Left ventricle myocardium inferior (tissue), 1 donor: ENCODE measurements at regions not wholly inside any gene's neighbourhood (a gene's known extent, or its start where the extent isn't known, plus 50 kb on each side); places are given as distances from the start of the nearest gene placed in this dataset.

Experiments used
- DNase-seq: peaks from one replicate; pipeline ENCODE4 v3.0.0-alpha.2; 2020
- H3K27ac ChIP-seq: fragments of 200-600 bp; replicated peaks from 2 replicates; pipeline ENCODE4 v1.8.0; 2021
- H3K27me3 ChIP-seq: fragments of 200-600 bp; 2 replicates; pipeline ENCODE4 v1.8.0; 2021; ENCODE audit warnings: low read depth
- H3K36me3 ChIP-seq: fragments of 200-600 bp; 2 replicates; pipeline ENCODE4 v1.8.0; 2021
- H3K4me1 ChIP-seq: fragments of 200-600 bp; 2 replicates; pipeline ENCODE4 v1.8.0; 2021
- H3K4me3 ChIP-seq: fragments of 200-600 bp; 2 replicates; pipeline ENCODE4 v1.8.0; 2021; ENCODE audit warnings: mild to moderate bottlenecking, moderate library complexity
- H3K9me3 ChIP-seq: fragments of 200-600 bp; replicated peaks from 2 replicates; pipeline ENCODE4 v1.8.0; 2021
- CTCF ChIP-seq: fragments of 200-600 bp; IDR thresholded peaks from 2 replicates; pipeline ENCODE4 v1.8.0; 2021; ENCODE audit warnings: antibody characterized with exemption, mild to moderate bottlenecking, borderline replicate concordance
- intact Hi-C: fragments of 100-400 bp; cut with micrococcal nuclease; formaldehyde crosslinking; loops from one replicate; pipeline ENCODE4 v1.11.0; 2022
- donor health status: DM: no; HTN: yes; CAD: no; lungs with severe emphysema.

- H3K4me3 ChIP-seq = no peak overlapping the region
- intact Hi-C loops = no loop called here
- DNase-seq = no peak
Observed at GRCh38 chr15:31732726-31733125, 297.6 kb upstream of the CHRNA7 start.

GRCh38 chr15:31733424-31733823 lies 296.9 kb upstream of the CHRNA7 start:
- intact Hi-C loops = no loop called here
- Histone ChIP-seq H3K9me3 (peaks cover 6% of the 10 kb centered on the region), H3K4me3 (no peak overlapping the region), H3K4me1 (no peaks in the 10 kb centered on the region), H3K36me3 (no peaks in the 10 kb centered on the region), H3K27me3 (no peaks in the 10 kb centered on the region), H3K27ac (no peak overlapping the region)
- no peak for DNase-seq
- TF ChIP-seq CTCF = no peak

More at GRCh38 chr15:31732726-31733125, 297.6 kb upstream of the CHRNA7 start:
- H3K9me3 ChIP-seq = peaks cover 6% of the 10 kb centered on the region
- TF ChIP-seq CTCF = no peak
- H3K36me3 ChIP-seq = no peaks in the 10 kb centered on the region
- no peak overlapping the region for H3K27ac ChIP-seq
- H3K4me1 ChIP-seq = no peaks in the 10 kb centered on the region
- no peaks in the 10 kb centered on the region for H3K27me3 ChIP-seq

GRCh38 chr15:31740203-31740602 lies 290.1 kb upstream of the CHRNA7 start:
- Histone ChIP-seq H3K36me3 (no peaks in the 10 kb centered on the region), H3K4me3 (no peak overlapping the region), H3K27ac (no peak overlapping the region), H3K4me1 (no peaks in the 10 kb centered on the region), H3K9me3 (peaks cover 24% of the 10 kb centered on the region), H3K27me3 (no peaks in the 10 kb centered on the region)
- intact Hi-C loops = no loop called here
- DNase-seq = no peak
- no peak for TF ChIP-seq CTCF

- no peak overlapping the region for H3K4me3 ChIP-seq
- H3K4me1 ChIP-seq = no peaks in the 10 kb centered on the region
- peaks cover 41% of the 10 kb centered on the region for H3K9me3 ChIP-seq
- intact Hi-C loops = no loop called here
- no peaks in the 10 kb centered on the region for H3K36me3 ChIP-seq
- no peak overlapping the region for H3K27ac ChIP-seq
- H3K27me3 ChIP-seq = no peaks in the 10 kb centered on the region
- TF ChIP-seq CTCF = no peak
- no peak for DNase-seq
Observed at GRCh38 chr15:31745841-31746240, 284.5 kb upstream of the CHRNA7 start.

- intact Hi-C loops = no loop called here
Observed at GRCh38 chr15:31752065-31752762, 278.1 kb upstream of the CHRNA7 start.

More at GRCh38 chr15:31752065-31752762, 278.1 kb upstream of the CHRNA7 start:
- DNase-seq = no peak
- H3K27ac ChIP-seq = no peak overlapping the region
- H3K27me3 ChIP-seq = no peaks in the 10 kb centered on the region
- H3K9me3 ChIP-seq = no peaks in the 10 kb centered on the region
- no peaks in the 10 kb centered on the region for H3K4me1 ChIP-seq
- no peak overlapping the region for H3K4me3 ChIP-seq
- no peaks in the 10 kb centered on the region for H3K36me3 ChIP-seq
- TF ChIP-seq CTCF = no peak
